DOHH2 (cell line): ENCODE measurements at regions not wholly inside any gene's neighbourhood (a gene's known extent, or its start where the extent isn't known, plus 50 kb on each side); places are given as distances from the start of the nearest gene placed in this dataset.

Experiments used
- H3F3A ChIP-seq: fragments of 200-600 bp; sonication (generic), shearing (Covaris generic); 2 replicates; pipeline ENCODE4 v1.6.0; 2016; ENCODE audit warnings: antibody characterized with exemption, mild to moderate bottlenecking; ENCODE audit not compliant: control insufficient read depth, insufficient read depth
- H3K27ac ChIP-seq: fragments of 200-600 bp; sonication (generic); 2 replicates; pipeline ENCODE4 v1.5.1; 2014; ENCODE audit warnings: low read depth, mild to moderate bottlenecking, low read length, moderate library complexity
- H3K27me3 ChIP-seq: fragments of 200-600 bp; sonication (generic); 2 replicates; pipeline ENCODE4 v1.6.1; 2014; ENCODE audit warnings: mild to moderate bottlenecking, low read length, mixed read lengths; ENCODE audit not compliant: control insufficient read depth
- H3K36me3 ChIP-seq: fragments of 200-600 bp; sonication (generic); 2 replicates; pipeline ENCODE4 v1.6.1; 2014; ENCODE audit warnings: mild to moderate bottlenecking, low read length, moderate library complexity, mixed read lengths; ENCODE audit not compliant: control insufficient read depth
- H3K4me1 ChIP-seq: fragments of 200-600 bp; sonication (generic); 2 replicates; pipeline ENCODE4 v1.6.1; 2014; ENCODE audit warnings: mild to moderate bottlenecking, low read length, mixed read lengths; ENCODE audit not compliant: control insufficient read depth
- H3K4me2 ChIP-seq: fragments of 200-600 bp; sonication (generic); 2 replicates; pipeline ENCODE4 v1.6.0; 2014; ENCODE audit warnings: mild to moderate bottlenecking, low read length, moderate library complexity
- H3K4me3 ChIP-seq: fragments of 200-600 bp; sonication (generic); 2 replicates; pipeline ENCODE4 v1.5.1; 2014; ENCODE audit warnings: mild to moderate bottlenecking, low read length, mixed read lengths
- H3K79me2 ChIP-seq: fragments of 200-600 bp; sonication (generic); 2 replicates; pipeline ENCODE4 v1.6.1; 2014; ENCODE audit warnings: mild to moderate bottlenecking, low read length, mixed read lengths; ENCODE audit not compliant: control insufficient read depth
- H3K9me2 ChIP-seq: fragments of 200-600 bp; sonication (generic); replicated peaks from 2 replicates; pipeline ENCODE4 v1.6.1; 2014; ENCODE audit warnings: mild to moderate bottlenecking, low read length, mixed read lengths; ENCODE audit not compliant: control insufficient read depth
- H3K9me3 ChIP-seq: fragments of 200-600 bp; sonication (generic); 2 replicates; pipeline ENCODE4 v1.6.1; 2014; ENCODE audit warnings: antibody characterized with exemption, low read length, mixed read lengths; ENCODE audit not compliant: control insufficient read depth, insufficient read depth
- H4K20me1 ChIP-seq: fragments of 200-600 bp; sonication (generic); 2 replicates; pipeline ENCODE4 v1.6.0; 2014; ENCODE audit warnings: low read depth, mild to moderate bottlenecking, antibody characterized with exemption, low read length, moderate library complexity; ENCODE audit not compliant: control insufficient read depth, insufficient read depth
- EZH2phosphoT487 ChIP-seq: fragments of 200-600 bp; sonication (generic); IDR thresholded peaks from 2 replicates; pipeline ENCODE4 v1.6.1; 2017; ENCODE audit warnings: borderline replicate concordance, mild to moderate bottlenecking, antibody characterized with exemption, low read length, moderate library complexity, mixed read lengths
- TF ChIP-seq, protein P1 (sequence below): fragments of 200-600 bp; sonication (generic); IDR thresholded peaks from one replicate; pipeline ENCODE4 v1.5.1; 2014; ENCODE audit warnings: antibody characterized with exemption, mild to moderate bottlenecking, low read depth, low read length; ENCODE audit not compliant: poor library complexity, severe bottlenecking

DNA sequence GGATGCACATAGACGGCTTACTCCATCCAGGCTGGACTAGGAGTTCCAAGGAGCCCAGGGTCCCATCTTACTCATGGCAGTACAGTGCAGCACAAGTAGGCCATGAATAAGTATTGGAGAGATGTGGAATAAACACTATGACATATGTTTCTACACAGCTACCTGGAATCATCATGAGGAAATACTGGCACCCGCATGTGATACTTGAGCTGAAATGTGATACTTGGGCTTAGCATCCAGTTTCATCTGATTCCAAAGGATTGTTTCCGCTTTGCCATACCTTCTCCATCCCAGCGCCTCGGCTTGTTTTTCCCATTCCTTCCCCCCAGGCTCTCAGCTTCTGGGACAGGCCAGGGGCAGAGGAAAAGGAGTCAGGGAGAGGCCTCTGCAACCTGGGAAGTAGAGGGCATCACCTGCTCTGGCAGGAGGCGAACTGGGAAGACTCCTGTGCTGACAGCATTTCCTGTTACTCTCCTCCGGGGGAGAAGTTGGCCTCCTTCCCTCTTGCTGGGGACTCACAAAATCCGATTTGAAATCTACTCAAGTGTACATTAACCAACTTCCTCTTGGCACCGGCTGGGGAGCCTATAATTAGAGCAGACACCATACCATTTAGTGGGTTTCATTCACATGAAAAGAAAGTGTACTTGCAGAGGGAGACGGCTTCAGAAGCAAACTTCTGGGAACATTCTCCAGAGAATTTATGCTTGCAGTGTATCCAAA lies 187.8 kb downstream of the MIAT start:
- no peaks in the 10 kb centered on the region for H3K79me2 ChIP-seq
- no peaks in the 10 kb centered on the region for H3F3A ChIP-seq
- H3K27ac ChIP-seq, result no peak overlapping the region
- no peaks in the 10 kb centered on the region for H3K9me2 ChIP-seq
- no peaks in the 10 kb centered on the region for H4K20me1 ChIP-seq
- TF ChIP-seq EZH2phosphoT487, result no peak
- TF ChIP-seq, protein P1, sequence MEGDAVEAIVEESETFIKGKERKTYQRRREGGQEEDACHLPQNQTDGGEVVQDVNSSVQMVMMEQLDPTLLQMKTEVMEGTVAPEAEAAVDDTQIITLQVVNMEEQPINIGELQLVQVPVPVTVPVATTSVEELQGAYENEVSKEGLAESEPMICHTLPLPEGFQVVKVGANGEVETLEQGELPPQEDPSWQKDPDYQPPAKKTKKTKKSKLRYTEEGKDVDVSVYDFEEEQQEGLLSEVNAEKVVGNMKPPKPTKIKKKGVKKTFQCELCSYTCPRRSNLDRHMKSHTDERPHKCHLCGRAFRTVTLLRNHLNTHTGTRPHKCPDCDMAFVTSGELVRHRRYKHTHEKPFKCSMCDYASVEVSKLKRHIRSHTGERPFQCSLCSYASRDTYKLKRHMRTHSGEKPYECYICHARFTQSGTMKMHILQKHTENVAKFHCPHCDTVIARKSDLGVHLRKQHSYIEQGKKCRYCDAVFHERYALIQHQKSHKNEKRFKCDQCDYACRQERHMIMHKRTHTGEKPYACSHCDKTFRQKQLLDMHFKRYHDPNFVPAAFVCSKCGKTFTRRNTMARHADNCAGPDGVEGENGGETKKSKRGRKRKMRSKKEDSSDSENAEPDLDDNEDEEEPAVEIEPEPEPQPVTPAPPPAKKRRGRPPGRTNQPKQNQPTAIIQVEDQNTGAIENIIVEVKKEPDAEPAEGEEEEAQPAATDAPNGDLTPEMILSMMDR, result no peak
- no peak overlapping the region for H3K4me2 ChIP-seq
- H3K36me3 ChIP-seq, result no peaks in the 10 kb centered on the region
- H3K9me3 ChIP-seq, result no peaks in the 10 kb centered on the region
- no peak overlapping the region for H3K4me3 ChIP-seq
- no peaks in the 10 kb centered on the region for H3K4me1 ChIP-seq
- H3K27me3 ChIP-seq, result no peaks in the 10 kb centered on the region

- Histone ChIP-seq H3K27ac (no peak overlapping the region), H3F3A (no peaks in the 10 kb centered on the region), H3K36me3 (no peaks in the 10 kb centered on the region), H3K9me2 (no peaks in the 10 kb centered on the region), H3K27me3 (no peaks in the 10 kb centered on the region), H3K79me2 (no peaks in the 10 kb centered on the region), H4K20me1 (no peaks in the 10 kb centered on the region), H3K4me2 (no peak overlapping the region), H3K4me3 (no peak overlapping the region), H3K4me1 (no peaks in the 10 kb centered on the region), H3K9me3 (no peaks in the 10 kb centered on the region)
- no peak for TF ChIP-seq EZH2phosphoT487
- TF ChIP-seq, protein P1, result no peak
Observed at GRCh38 chr22:26846076-26846475, 188.7 kb downstream of the MIAT start.

GRCh38 chr22:26846645-26847044 lies 189.3 kb downstream of the MIAT start:
- TF ChIP-seq, protein P1, result no peak
- TF ChIP-seq EZH2phosphoT487, result no peak
- no peaks in the 10 kb centered on the region for H3K36me3 ChIP-seq
- H3K27ac ChIP-seq, result no peak overlapping the region
- H3K4me3 ChIP-seq, result no peak overlapping the region
- no peak overlapping the region for H3K4me2 ChIP-seq
- no peaks in the 10 kb centered on the region for H4K20me1 ChIP-seq
- no peaks in the 10 kb centered on the region for H3F3A ChIP-seq
- no peaks in the 10 kb centered on the region for H3K9me3 ChIP-seq
- H3K79me2 ChIP-seq, result no peaks in the 10 kb centered on the region
- H3K9me2 ChIP-seq, result no peaks in the 10 kb centered on the region
- H3K4me1 ChIP-seq, result no peaks in the 10 kb centered on the region
- H3K27me3 ChIP-seq, result no peaks in the 10 kb centered on the region
